Body of pancreas (tissue), 4 donors: ENCODE measurements at regions not wholly inside any gene's neighbourhood (a gene's known extent, or its start where the extent isn't known, plus 50 kb on each side); places are given as distances from the start of the nearest gene placed in this dataset.

Experiments used
- ATAC-seq: fragments of 150-250 bp; one replicate; pipeline ENCODE4 v1.9.1; 2016
- DNase-seq, 4 donors: peaks; one replicate each; pipeline ENCODE4 v3.0.0-alpha.2; 2019
- H3K27ac ChIP-seq, 4 donors: fragments of 200-600 bp; sonication (generic); 1 replicate in 3 of 4; 2 replicates in 1 of 4; pipeline versions ENCODE4 v1.5.1 to v1.6.1; 2016 to 2019; ENCODE audit warnings: mild to moderate bottlenecking in 1 of 4, mixed read lengths in 1 of 4, moderate library complexity in 1 of 4
- H3K27me3 ChIP-seq, 2 donors: fragments of 200-600 bp; sonication (generic); one replicate each; pipeline ENCODE4 v1.6.0; 2016; ENCODE audit warnings: mild to moderate bottlenecking in 1 of 2
- H3K36me3 ChIP-seq, 2 donors: fragments of 200-600 bp; sonication (generic); replicated peaks in 1 of 2; 2 replicates each; pipeline ENCODE4 v1.5.1; 2016; ENCODE audit warnings: low read depth in 2 of 2; ENCODE audit not compliant: insufficient read depth in 1 of 2
- H3K4me1 ChIP-seq: fragments of 200-600 bp; sonication (generic); one replicate; pipeline ENCODE4 v1.6.0; 2016
- H3K4me3 ChIP-seq, 2 donors: fragments of 200-600 bp; sonication (generic); 1 replicate in 1 of 2; 2 replicates in 1 of 2; pipeline ENCODE4 v1.5.1; 2016 to 2019
- H3K9me3 ChIP-seq, 3 donors: fragments of 200-600 bp; sonication (generic); 1 replicate in 2 of 3; 2 replicates in 1 of 3; pipeline ENCODE4 v1.5.1; 2016
- POLR2A ChIP-seq, 3 donors: fragments of 450-650 bp; IDR thresholded peaks; one replicate each; pipeline ENCODE4 v1.6.1; 2016; ENCODE audit warnings: antibody characterized with exemption in 3 of 3, mild to moderate bottlenecking in 2 of 3
- WGBS, 2 donors: methylation state at CpG; one replicate each; pipeline ENCODE4 v1.1.5; 2017; 5-methylcytosine and 5-hydroxymethylcytosine counted together
- intact Hi-C: fragments of 100-400 bp; cut with DNase I; formaldehyde crosslinking; loops from one replicate; pipeline ENCODE4 v1.15.1; 2023
- TF ChIP-seq, protein P1 (sequence below), 7 experiments: fragments of 450-650 bp in 4 of 7; fragments of 200-600 bp in 3 of 7; sonication (generic) in 3 of 7; IDR thresholded peaks; one replicate each; pipeline ENCODE4 v1.5.1; 2016 to 2019; ENCODE audit warnings: antibody characterized with exemption in 7 of 7

DNA sequence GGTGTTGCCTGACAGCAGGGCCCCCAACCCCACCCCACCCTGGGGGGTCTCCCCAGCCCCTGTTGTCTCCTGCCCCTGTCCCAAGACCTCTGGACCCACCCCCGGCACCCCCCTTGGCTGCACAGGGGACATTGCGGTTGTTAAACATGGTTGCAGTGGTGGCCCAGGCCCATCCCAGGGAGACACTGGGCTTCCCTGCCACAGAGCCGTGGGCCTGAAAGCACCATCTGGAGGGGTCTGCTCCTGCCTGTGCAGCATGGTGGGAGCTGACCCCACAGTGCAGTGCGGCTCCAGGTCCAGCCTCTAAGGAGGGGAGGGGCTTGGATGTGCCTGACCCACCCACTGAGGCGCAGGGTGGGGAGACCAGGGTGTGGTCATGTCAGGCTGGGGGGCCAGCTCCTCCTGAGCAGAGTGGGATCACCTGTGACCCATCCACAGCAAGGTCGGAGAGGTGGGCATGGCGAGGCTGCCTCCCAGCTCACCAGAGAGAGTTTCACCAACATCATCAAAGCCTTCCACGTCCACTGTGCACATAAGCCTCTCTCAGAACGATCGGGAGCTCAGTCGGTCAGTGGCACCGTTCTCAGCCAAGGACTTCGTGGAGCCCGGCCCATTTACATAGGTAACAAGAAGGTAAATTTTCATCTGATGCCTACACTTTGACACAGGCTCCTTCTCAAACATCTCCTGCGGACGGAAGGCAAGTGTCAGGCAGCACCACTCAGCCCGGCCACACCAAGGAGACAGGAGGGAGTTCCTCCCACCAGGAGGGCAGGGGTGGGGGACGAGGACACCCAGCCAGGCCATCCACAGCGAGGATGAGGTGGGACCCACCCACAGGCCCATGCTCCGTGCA lies 201.1 kb downstream of the BRD1 start:
- TF ChIP-seq, protein P1, sequence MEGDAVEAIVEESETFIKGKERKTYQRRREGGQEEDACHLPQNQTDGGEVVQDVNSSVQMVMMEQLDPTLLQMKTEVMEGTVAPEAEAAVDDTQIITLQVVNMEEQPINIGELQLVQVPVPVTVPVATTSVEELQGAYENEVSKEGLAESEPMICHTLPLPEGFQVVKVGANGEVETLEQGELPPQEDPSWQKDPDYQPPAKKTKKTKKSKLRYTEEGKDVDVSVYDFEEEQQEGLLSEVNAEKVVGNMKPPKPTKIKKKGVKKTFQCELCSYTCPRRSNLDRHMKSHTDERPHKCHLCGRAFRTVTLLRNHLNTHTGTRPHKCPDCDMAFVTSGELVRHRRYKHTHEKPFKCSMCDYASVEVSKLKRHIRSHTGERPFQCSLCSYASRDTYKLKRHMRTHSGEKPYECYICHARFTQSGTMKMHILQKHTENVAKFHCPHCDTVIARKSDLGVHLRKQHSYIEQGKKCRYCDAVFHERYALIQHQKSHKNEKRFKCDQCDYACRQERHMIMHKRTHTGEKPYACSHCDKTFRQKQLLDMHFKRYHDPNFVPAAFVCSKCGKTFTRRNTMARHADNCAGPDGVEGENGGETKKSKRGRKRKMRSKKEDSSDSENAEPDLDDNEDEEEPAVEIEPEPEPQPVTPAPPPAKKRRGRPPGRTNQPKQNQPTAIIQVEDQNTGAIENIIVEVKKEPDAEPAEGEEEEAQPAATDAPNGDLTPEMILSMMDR (IDR thresholded peaks at IDR 0.05): no peak
- no peak for TF ChIP-seq POLR2A (IDR thresholded peaks at IDR 0.05)
- ATAC-seq: no peak
- no peak for DNase-seq
- H3K27ac ChIP-seq: no peak overlapping the region
- no peaks in the 10 kb centered on the region for H3K27me3 ChIP-seq
- no peaks in the 10 kb centered on the region for H3K4me1 ChIP-seq
- no peaks in the 10 kb centered on the region for H3K36me3 ChIP-seq
- 50 to 65% methylated on average over 13 to 20 of the region's 20 CpGs for WGBS, 2 donors
- no peaks in the 10 kb centered on the region for H3K9me3 ChIP-seq
- no peak overlapping the region for H3K4me3 ChIP-seq
- intact Hi-C loops: no loop called here

DNA sequence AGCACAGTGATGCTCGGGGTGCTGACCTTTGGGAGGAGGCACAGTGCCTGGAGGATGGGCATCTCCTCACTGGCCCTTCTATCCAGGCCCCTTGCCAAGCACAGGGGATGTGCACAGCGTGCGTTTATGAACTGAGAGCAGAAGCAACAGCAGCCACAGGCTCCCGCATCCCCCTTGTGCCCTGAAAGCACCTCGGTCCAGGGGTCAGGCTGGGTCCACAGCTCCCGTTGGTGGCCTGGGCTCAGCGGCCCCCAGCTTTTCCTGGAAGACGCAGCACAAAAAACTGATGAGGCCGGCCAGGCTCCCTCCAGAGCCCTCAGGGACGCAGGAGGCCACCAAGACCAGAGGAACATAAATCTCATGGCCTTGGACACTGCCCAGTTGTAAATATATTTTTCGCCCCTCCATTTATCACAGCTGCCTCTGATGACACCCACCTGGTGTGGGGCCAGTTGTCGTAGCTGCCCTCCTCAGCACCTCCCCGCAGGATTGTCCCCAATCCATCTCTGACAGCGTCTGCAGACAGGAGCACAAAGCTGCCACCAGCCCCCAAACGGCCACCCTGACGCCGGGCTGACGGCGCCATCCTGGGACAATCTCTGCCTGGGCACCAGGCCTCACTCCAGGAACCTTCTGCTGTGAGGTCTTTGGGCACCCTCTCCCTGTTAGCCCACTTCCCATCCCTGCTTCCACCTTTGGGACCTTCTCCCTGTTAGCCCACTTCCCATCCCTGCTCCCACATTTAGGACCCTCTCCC lies 203.1 kb downstream of the BRD1 start:
- ATAC-seq: no peak
- H3K27ac ChIP-seq: no peak overlapping the region
- intact Hi-C loops: no loop called here
- DNase-seq: no peak
- TF ChIP-seq, protein P1 (IDR thresholded peaks at IDR 0.05): no peak
- no peaks in the 10 kb centered on the region for H3K36me3 ChIP-seq
- H3K4me3 ChIP-seq: no peak overlapping the region
- H3K9me3 ChIP-seq: no peaks in the 10 kb centered on the region
- WGBS, 2 donors: 27 to 40% methylated on average over 19 of the region's 19 CpGs
- no peaks in the 10 kb centered on the region for H3K4me1 ChIP-seq
- H3K27me3 ChIP-seq: no peaks in the 10 kb centered on the region

DNA sequence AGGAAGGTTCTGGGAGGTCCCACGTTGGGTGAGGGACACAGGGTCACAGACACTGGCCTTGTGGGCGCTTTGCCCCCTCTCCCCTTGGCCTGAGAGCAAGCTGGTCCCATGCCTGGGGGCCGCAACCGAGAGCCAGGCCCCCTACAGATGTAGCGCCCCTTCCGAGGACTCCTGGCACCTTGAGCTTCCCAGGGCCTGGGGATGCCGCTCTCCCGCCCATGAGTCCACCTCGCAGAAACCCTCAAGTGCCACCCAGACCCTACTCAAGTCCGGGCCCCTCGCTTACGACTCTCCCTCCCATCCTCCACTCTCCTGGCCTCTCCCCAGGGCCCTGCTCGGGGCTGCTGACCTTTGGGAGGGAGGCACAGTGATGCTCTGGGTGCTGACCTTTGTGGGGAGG lies 204.0 kb downstream of the BRD1 start:
- TF ChIP-seq, protein P1 (IDR thresholded peaks at IDR 0.05): no peak
- no peak for TF ChIP-seq POLR2A (IDR thresholded peaks at IDR 0.05)
- Histone ChIP-seq H3K4me1 (no peaks in the 10 kb centered on the region), H3K4me3 (no peak overlapping the region), H3K9me3 (no peaks in the 10 kb centered on the region), H3K27ac (no peak overlapping the region), H3K27me3 (no peaks in the 10 kb centered on the region), H3K36me3 (no peaks in the 10 kb centered on the region)
- ATAC-seq (no peak), DNase-seq (no peak)
- 60 to 68% methylated on average over 9 to 10 of the region's 13 CpGs for WGBS, 2 donors
- intact Hi-C loops: no loop called here

DNA sequence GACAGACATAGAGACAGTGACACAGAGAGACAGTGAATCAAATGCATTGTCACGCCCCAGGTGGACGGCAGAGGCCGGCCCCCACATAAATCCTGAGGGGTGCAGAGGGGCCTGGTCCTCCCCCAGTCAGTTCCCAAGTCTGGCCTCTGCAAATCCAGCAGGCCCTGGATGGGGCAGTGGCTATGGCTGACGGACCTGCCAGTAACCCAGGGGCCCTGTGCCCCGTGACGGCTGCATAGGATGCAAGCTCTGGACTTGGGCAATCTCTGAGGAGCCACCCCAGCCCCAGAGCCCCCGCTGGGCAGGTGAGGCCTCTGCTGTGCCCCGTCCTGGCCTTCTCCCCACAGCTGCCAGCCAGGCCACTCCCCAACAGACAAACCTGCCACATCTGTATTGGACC lies 204.5 kb downstream of the BRD1 start:
- no peaks in the 10 kb centered on the region for H3K36me3 ChIP-seq
- no peaks in the 10 kb centered on the region for H3K4me1 ChIP-seq
- H3K9me3 ChIP-seq: no peaks in the 10 kb centered on the region
- no peak overlapping the region for H3K27ac ChIP-seq
- H3K27me3 ChIP-seq: no peaks in the 10 kb centered on the region
- TF ChIP-seq, protein P1 (IDR thresholded peaks at IDR 0.05): no peak
- no peak for TF ChIP-seq POLR2A (IDR thresholded peaks at IDR 0.05)
- DNase-seq: no peak
- no peak overlapping the region for H3K4me3 ChIP-seq
- ATAC-seq: no peak
- 44 to 48% methylated on average over 3 to 8 of the region's 8 CpGs for WGBS, 2 donors
- intact Hi-C loops: no loop called here
